Gastroesophageal sphincter (tissue), 4 donors: ENCODE measurements at regions not wholly inside any gene's neighbourhood (a gene's known extent, or its start where the extent isn't known, plus 50 kb on each side); places are given as distances from the start of the nearest gene placed in this dataset.

Source experiments
- ATAC-seq: fragments of 150-250 bp; one replicate; pipeline ENCODE4 v1.9.1; 2016; ENCODE audit warnings: mild to moderate bottlenecking, moderate library complexity
- H3K27ac ChIP-seq, 4 donors: fragments of 200-600 bp; sonication (generic) in 3 of 4; 1 replicate in 3 of 4; 2 replicates in 1 of 4; pipeline ENCODE4 v1.5.1; 2016 to 2019
- H3K27me3 ChIP-seq: fragments of 200-600 bp; sonication (generic); one replicate; pipeline ENCODE4 v1.5.1; 2019
- H3K36me3 ChIP-seq, 2 donors: fragments of 200-600 bp; sonication (generic); one replicate each; pipeline ENCODE4 v1.5.1; 2019; ENCODE audit warnings: control low read depth in 1 of 2
- H3K4me1 ChIP-seq, 3 donors: fragments of 200-600 bp; sonication (generic); 1 replicate in 2 of 3; 2 replicates in 1 of 3; pipeline ENCODE4 v1.5.1; 2016 to 2019; ENCODE audit warnings: control low read depth in 2 of 3
- H3K4me3 ChIP-seq, 2 donors: fragments of 200-600 bp; sonication (generic); one replicate each; pipeline ENCODE4 v1.5.1; 2019; ENCODE audit warnings: mild to moderate bottlenecking in 1 of 2, moderate library complexity in 1 of 2
- H3K9me3 ChIP-seq, 3 donors: fragments of 200-600 bp; sonication (generic); one replicate each; pipeline ENCODE4 v1.5.1; 2017 to 2019; ENCODE audit warnings: control low read depth in 2 of 3
- EP300 ChIP-seq: sonication (generic); formaldehyde crosslinking; IDR thresholded peaks from one replicate; pipeline ENCODE4 v1.6.1; 2017; ENCODE audit warnings: antibody characterized with exemption, mild to moderate bottlenecking
- POLR2A ChIP-seq, 2 donors: fragments of 450-650 bp; IDR thresholded peaks; one replicate each; pipeline ENCODE4 v1.6.1; 2017; ENCODE audit warnings: antibody characterized with exemption in 2 of 2, mild to moderate bottlenecking in 2 of 2, moderate library complexity in 1 of 2
- POLR2AphosphoS5 ChIP-seq: sonication (generic); formaldehyde crosslinking; IDR thresholded peaks from one replicate; pipeline ENCODE4 v1.6.1; 2017; ENCODE audit warnings: antibody characterized with exemption
- WGBS, 2 donors: methylation state at CpG; one replicate each; pipeline ENCODE4 v1.1.5; 2018; ENCODE audit warnings: low coverage in 1 of 2; 5-methylcytosine and 5-hydroxymethylcytosine counted together
- TF ChIP-seq, protein P1 (sequence below), 4 experiments: fragments of 200-600 bp in 2 of 4; fragments of 450-650 bp in 2 of 4; sonication (generic) in 1 of 4; IDR thresholded peaks; one replicate each; pipeline ENCODE4 v1.5.1; 2017 to 2019; ENCODE audit warnings: antibody characterized with exemption in 4 of 4, mild to moderate bottlenecking in 2 of 4, moderate library complexity in 2 of 4

DNA sequence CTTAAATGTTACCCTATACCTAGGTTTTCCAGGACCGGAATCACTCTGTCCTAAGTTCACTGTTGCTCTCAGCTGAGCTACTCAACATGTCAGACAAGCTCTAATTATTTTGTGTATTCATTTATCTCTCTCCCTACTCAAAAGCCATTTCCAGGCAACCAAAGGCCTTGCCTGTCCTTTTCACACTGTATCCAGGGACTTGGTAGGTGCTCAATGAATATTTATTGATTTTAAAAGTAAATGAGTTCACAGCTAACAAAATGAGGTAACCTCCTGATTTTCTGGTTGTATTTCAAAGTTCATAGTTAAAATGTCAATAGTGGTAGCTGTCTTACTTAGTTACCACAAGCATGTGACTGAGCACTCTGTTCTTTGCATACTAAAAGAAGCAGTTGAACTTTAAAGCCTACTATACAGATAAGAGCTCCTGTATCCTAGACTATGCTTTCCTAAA lies 522.2 kb downstream of the ACTL7B start:
- no peak overlapping the region for H3K27ac ChIP-seq
- no peaks in the 10 kb centered on the region for H3K4me1 ChIP-seq
- H3K36me3 ChIP-seq = no peaks in the 10 kb centered on the region
- 0 to 36% methylated on average over 1 of the region's 1 CpG for WGBS, 2 donors
- no peak for TF ChIP-seq POLR2AphosphoS5
- no peak for TF ChIP-seq POLR2A (IDR thresholded peaks at IDR 0.05)
- TF ChIP-seq EP300 = no peak
- TF ChIP-seq, protein P1, sequence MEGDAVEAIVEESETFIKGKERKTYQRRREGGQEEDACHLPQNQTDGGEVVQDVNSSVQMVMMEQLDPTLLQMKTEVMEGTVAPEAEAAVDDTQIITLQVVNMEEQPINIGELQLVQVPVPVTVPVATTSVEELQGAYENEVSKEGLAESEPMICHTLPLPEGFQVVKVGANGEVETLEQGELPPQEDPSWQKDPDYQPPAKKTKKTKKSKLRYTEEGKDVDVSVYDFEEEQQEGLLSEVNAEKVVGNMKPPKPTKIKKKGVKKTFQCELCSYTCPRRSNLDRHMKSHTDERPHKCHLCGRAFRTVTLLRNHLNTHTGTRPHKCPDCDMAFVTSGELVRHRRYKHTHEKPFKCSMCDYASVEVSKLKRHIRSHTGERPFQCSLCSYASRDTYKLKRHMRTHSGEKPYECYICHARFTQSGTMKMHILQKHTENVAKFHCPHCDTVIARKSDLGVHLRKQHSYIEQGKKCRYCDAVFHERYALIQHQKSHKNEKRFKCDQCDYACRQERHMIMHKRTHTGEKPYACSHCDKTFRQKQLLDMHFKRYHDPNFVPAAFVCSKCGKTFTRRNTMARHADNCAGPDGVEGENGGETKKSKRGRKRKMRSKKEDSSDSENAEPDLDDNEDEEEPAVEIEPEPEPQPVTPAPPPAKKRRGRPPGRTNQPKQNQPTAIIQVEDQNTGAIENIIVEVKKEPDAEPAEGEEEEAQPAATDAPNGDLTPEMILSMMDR (IDR thresholded peaks at IDR 0.05) = no peak
- ATAC-seq = no peak
- peaks cover 0 to under 1% (median 0%) of the 10 kb centered on the region in 3 donors for H3K9me3 ChIP-seq
- no peak overlapping the region for H3K4me3 ChIP-seq
- H3K27me3 ChIP-seq = no peaks in the 10 kb centered on the region

GRCh38 chr9:108331596-108331995 lies 524.2 kb downstream of the ACTL7B start:
- TF ChIP-seq, protein P1 (IDR thresholded peaks at IDR 0.05) = no peak
- TF ChIP-seq EP300 = no peak
- no peak for TF ChIP-seq POLR2AphosphoS5
- no peak for TF ChIP-seq POLR2A (IDR thresholded peaks at IDR 0.05)
- Histone ChIP-seq H3K27me3 (no peaks in the 10 kb centered on the region), H3K9me3 (peaks cover 0 to 20% (median 0%) of the 10 kb centered on the region in 3 donors), H3K4me1 (no peaks in the 10 kb centered on the region), H3K4me3 (no peak overlapping the region), H3K36me3 (no peaks in the 10 kb centered on the region), H3K27ac (no peak overlapping the region)
- ATAC-seq = no peak
- 70 to 83% methylated on average over 2 of the region's 2 CpGs for WGBS, 2 donors

DNA sequence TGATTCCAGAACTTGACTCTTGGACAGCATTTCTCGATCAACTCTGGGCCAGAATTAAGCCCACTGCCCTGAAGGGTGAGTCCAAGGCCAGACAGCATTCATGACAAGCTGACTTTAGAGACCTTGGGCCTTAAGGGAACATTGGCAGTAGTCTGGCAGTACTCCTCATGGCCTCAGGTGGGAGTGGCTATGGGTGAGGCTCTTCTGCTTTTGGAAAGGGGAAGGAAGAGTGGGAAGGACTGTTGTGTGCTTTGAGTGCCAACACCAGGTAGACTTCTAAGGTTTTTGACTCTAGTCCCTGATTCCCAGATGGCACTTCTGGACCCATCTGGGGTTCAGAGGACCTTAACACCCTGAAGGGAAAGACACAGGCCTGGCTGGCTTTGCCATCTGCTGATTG lies 530.4 kb downstream of the ACTL7B start:
- 71% methylated on average over 1 of the region's 1 CpG; no CpG with 5 or more reads in 1 of the 2 donors for WGBS, 2 donors

DNA sequence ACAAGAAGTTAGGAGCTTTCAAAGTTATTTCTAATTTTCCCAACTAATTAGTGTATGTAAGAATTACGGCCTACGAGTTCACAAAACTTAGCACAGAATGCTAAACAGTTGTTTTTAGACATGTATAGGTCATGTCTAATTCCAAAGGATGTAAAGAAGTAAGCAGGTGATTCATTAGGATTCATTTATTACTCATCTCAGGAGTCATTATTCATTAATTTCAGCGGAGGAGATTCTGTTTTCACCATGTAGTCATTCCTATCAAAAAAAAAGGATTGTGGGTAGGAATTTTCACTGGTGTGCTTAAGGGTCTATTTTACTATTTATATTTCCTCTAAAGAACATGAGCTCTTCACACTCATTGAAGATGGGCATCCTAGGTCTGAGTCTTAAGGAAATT lies 532.2 kb downstream of the ACTL7B start:
- no peak for ATAC-seq
- Histone ChIP-seq H3K9me3 (peaks cover 0 to 31% (median 0%) of the 10 kb centered on the region in 3 donors), H3K36me3 (no peaks in the 10 kb centered on the region), H3K4me3 (no peak overlapping the region), H3K27me3 (no peaks in the 10 kb centered on the region), H3K4me1 (no peaks in the 10 kb centered on the region), H3K27ac (no peak overlapping the region)
- 61 to 74% methylated on average over 3 of the region's 3 CpGs for WGBS, 2 donors
- TF ChIP-seq POLR2A (IDR thresholded peaks at IDR 0.05) (no peak), EP300 (no peak), POLR2AphosphoS5 (no peak)
- TF ChIP-seq, protein P1 (IDR thresholded peaks at IDR 0.05) = no peak

More for the DNA sequence above, 530.4 kb downstream of the ACTL7B start:
- Histone ChIP-seq H3K4me3 (no peak overlapping the region), H3K27ac (no peak overlapping the region), H3K4me1 (no peaks in the 10 kb centered on the region), H3K27me3 (no peaks in the 10 kb centered on the region), H3K9me3 (peaks cover 0 to 31% (median 0%) of the 10 kb centered on the region in 3 donors), H3K36me3 (no peaks in the 10 kb centered on the region)
- no peak for ATAC-seq
- TF ChIP-seq EP300 (no peak), POLR2A (IDR thresholded peaks at IDR 0.05) (no peak), POLR2AphosphoS5 (no peak)
- TF ChIP-seq, protein P1 (IDR thresholded peaks at IDR 0.05) = no peak

DNA sequence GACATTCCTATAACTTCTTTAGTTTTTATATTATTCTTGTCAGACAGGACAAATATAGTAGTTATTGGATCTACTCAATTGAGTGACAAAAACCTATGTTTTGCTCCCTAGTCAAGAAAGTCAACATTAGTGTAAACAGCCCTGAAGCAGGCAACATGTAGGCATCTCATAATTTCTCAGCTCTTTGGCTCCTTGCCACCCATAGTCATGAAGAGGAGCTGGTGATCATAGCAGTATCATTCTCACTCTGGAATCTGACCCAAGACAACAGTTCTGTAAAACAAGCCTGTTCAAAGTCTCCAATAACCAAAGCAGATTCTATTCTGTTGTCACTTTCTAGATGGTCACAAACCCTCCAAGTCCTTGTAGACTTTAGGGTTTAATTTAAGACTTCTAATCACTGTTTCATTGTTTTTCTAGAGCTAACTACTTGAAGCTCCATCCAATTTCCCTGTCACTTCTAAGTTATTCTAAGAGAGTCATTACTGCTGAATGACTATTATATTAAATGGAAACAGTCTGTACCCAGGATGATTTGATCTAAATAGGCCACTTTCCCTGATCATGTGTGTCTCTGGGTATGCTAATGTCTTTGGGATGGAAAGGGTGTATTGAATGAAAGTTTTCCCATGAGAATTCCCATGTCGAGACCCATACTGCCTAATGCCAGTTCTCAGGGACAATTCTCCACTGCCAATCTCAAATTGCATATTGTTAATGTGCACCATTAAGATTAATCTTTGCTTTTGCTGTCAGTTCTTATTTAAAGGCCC lies 533.3 kb downstream of the ACTL7B start:
- WGBS, 2 donors = 0 to 65% methylated on average over 1 of the region's 1 CpG
- no peaks in the 10 kb centered on the region for H3K27me3 ChIP-seq
- H3K27ac ChIP-seq = no peak overlapping the region
- no peaks in the 10 kb centered on the region for H3K4me1 ChIP-seq
- no peak overlapping the region for H3K4me3 ChIP-seq
- no peaks in the 10 kb centered on the region for H3K36me3 ChIP-seq
- H3K9me3 ChIP-seq = peaks cover 0 to 20% (median 0%) of the 10 kb centered on the region in 3 donors
- TF ChIP-seq EP300 = no peak
- TF ChIP-seq, protein P1 (IDR thresholded peaks at IDR 0.05) = no peak
- TF ChIP-seq POLR2AphosphoS5 = no peak
- TF ChIP-seq POLR2A (IDR thresholded peaks at IDR 0.05) = no peak
- ATAC-seq = no peak
